Activated CD4-positive, alpha-beta T cell treated with anti-CD3 and anti-CD28 coated beads, Interleukin-10, Interleukin-2, amounts not matched to agents 100 ng/mL and 50 ng/mL, durations not matched to agents 16 hours and 8 hours (primary cell): ENCODE measurements at regions not wholly inside any gene's neighbourhood (a gene's known extent, or its start where the extent isn't known, plus 50 kb on each side); places are given as distances from the start of the nearest gene placed in this dataset.
"Not testable (repeated sequence)": the region's sequence is repeated elsewhere in the genome, so short reads cannot be mapped to it uniquely, and the experiment has no call there.

ENCODE experiments used
- DNase-seq: peaks from one replicate; pipeline ENCODE4 v3.0.0-alpha.2; 2020

- no peak for DNase-seq
Measured at GRCh38 chr13:31522396-31522795, 216.9 kb upstream of the RXFP2 start.

- no peak for DNase-seq
Measured at GRCh38 chr13:31528176-31528575, 211.2 kb upstream of the RXFP2 start.

- no peak for DNase-seq
Measured at GRCh38 chr13:31528758-31529157, 210.6 kb upstream of the RXFP2 start.

- no peak for DNase-seq
Measured at GRCh38 chr13:31530922-31531321, 208.4 kb upstream of the RXFP2 start.

- DNase-seq = no peak
Measured at GRCh38 chr13:31537052-31537451, 202.3 kb upstream of the RXFP2 start.

GRCh38 chr13:31538067-31539042, 201.0 kb upstream of the RXFP2 start:
- DNase-seq = no peak

- no peak for DNase-seq
Measured at GRCh38 chr13:31540281-31540680, 199.0 kb upstream of the RXFP2 start.

GRCh38 chr13:31543190-31543589, 196.1 kb upstream of the RXFP2 start:
- no peak for DNase-seq

- no peak for DNase-seq
Measured at GRCh38 chr13:31545616-31546015, 193.7 kb upstream of the RXFP2 start.

GRCh38 chr13:31556376-31556775, 182.9 kb upstream of the RXFP2 start:
- no peak for DNase-seq

GRCh38 chr13:31584221-31584620, 155.1 kb upstream of the RXFP2 start:
- DNase-seq = not testable (repeated sequence)

- no peak for DNase-seq
Measured at GRCh38 chr13:31587698-31588266, 151.5 kb upstream of the RXFP2 start.

- no peak for DNase-seq
Measured at GRCh38 chr13:31588316-31588715, 151.0 kb upstream of the RXFP2 start.

- no peak for DNase-seq
Measured at GRCh38 chr13:31588893-31589292, 150.4 kb upstream of the RXFP2 start.

- no peak for DNase-seq
Measured at GRCh38 chr13:31591642-31592233, 147.6 kb upstream of the RXFP2 start.

- DNase-seq = no peak
Measured at GRCh38 chr13:31594056-31594455, 145.3 kb upstream of the RXFP2 start.

GRCh38 chr13:31595563-31595962, 143.8 kb upstream of the RXFP2 start:
- no peak for DNase-seq

GRCh38 chr13:31598990-31599389, 140.3 kb upstream of the RXFP2 start:
- no peak for DNase-seq

GRCh38 chr13:31605076-31605860, 134.1 kb upstream of the RXFP2 start:
- DNase-seq = no peak

- not testable (repeated sequence) for DNase-seq
Measured at GRCh38 chr13:31607531-31607930, 131.8 kb upstream of the RXFP2 start.

GRCh38 chr13:31608780-31609179, 130.5 kb upstream of the RXFP2 start:
- not testable (repeated sequence) for DNase-seq

GRCh38 chr13:31610270-31610998, 128.9 kb upstream of the RXFP2 start:
- DNase-seq = no peak
